DOHH2 (cell line): ENCODE measurements at regions not wholly inside any gene's neighbourhood (a gene's known extent, or its start where the extent isn't known, plus 50 kb on each side); places are given as distances from the start of the nearest gene placed in this dataset.

Source experiments
- H3F3A ChIP-seq: fragments of 200-600 bp; sonication (generic), shearing (Covaris generic); 2 replicates; pipeline ENCODE4 v1.6.0; 2016; ENCODE audit warnings: antibody characterized with exemption, mild to moderate bottlenecking; ENCODE audit not compliant: control insufficient read depth, insufficient read depth
- H3K27ac ChIP-seq: fragments of 200-600 bp; sonication (generic); 2 replicates; pipeline ENCODE4 v1.5.1; 2014; ENCODE audit warnings: low read depth, mild to moderate bottlenecking, low read length, moderate library complexity
- H3K27me3 ChIP-seq: fragments of 200-600 bp; sonication (generic); 2 replicates; pipeline ENCODE4 v1.6.1; 2014; ENCODE audit warnings: mild to moderate bottlenecking, low read length, mixed read lengths; ENCODE audit not compliant: control insufficient read depth
- H3K36me3 ChIP-seq: fragments of 200-600 bp; sonication (generic); 2 replicates; pipeline ENCODE4 v1.6.1; 2014; ENCODE audit warnings: mild to moderate bottlenecking, low read length, moderate library complexity, mixed read lengths; ENCODE audit not compliant: control insufficient read depth
- H3K4me1 ChIP-seq: fragments of 200-600 bp; sonication (generic); 2 replicates; pipeline ENCODE4 v1.6.1; 2014; ENCODE audit warnings: mild to moderate bottlenecking, low read length, mixed read lengths; ENCODE audit not compliant: control insufficient read depth
- H3K4me2 ChIP-seq: fragments of 200-600 bp; sonication (generic); 2 replicates; pipeline ENCODE4 v1.6.0; 2014; ENCODE audit warnings: mild to moderate bottlenecking, low read length, moderate library complexity
- H3K4me3 ChIP-seq: fragments of 200-600 bp; sonication (generic); 2 replicates; pipeline ENCODE4 v1.5.1; 2014; ENCODE audit warnings: mild to moderate bottlenecking, low read length, mixed read lengths
- H3K79me2 ChIP-seq: fragments of 200-600 bp; sonication (generic); 2 replicates; pipeline ENCODE4 v1.6.1; 2014; ENCODE audit warnings: mild to moderate bottlenecking, low read length, mixed read lengths; ENCODE audit not compliant: control insufficient read depth
- H3K9me2 ChIP-seq: fragments of 200-600 bp; sonication (generic); replicated peaks from 2 replicates; pipeline ENCODE4 v1.6.1; 2014; ENCODE audit warnings: mild to moderate bottlenecking, low read length, mixed read lengths; ENCODE audit not compliant: control insufficient read depth
- H3K9me3 ChIP-seq: fragments of 200-600 bp; sonication (generic); 2 replicates; pipeline ENCODE4 v1.6.1; 2014; ENCODE audit warnings: antibody characterized with exemption, low read length, mixed read lengths; ENCODE audit not compliant: control insufficient read depth, insufficient read depth
- H4K20me1 ChIP-seq: fragments of 200-600 bp; sonication (generic); 2 replicates; pipeline ENCODE4 v1.6.0; 2014; ENCODE audit warnings: low read depth, mild to moderate bottlenecking, antibody characterized with exemption, low read length, moderate library complexity; ENCODE audit not compliant: control insufficient read depth, insufficient read depth
- CTCF ChIP-seq: fragments of 200-600 bp; sonication (generic); IDR thresholded peaks from one replicate; pipeline ENCODE4 v1.5.1; 2014; ENCODE audit warnings: antibody characterized with exemption, mild to moderate bottlenecking, low read depth, low read length; ENCODE audit not compliant: poor library complexity, severe bottlenecking
- EZH2phosphoT487 ChIP-seq: fragments of 200-600 bp; sonication (generic); IDR thresholded peaks from 2 replicates; pipeline ENCODE4 v1.6.1; 2017; ENCODE audit warnings: borderline replicate concordance, mild to moderate bottlenecking, antibody characterized with exemption, low read length, moderate library complexity, mixed read lengths

- Histone ChIP-seq H4K20me1 (no peaks in the 10 kb centered on the region), H3K36me3 (no peaks in the 10 kb centered on the region), H3K9me2 (no peaks in the 10 kb centered on the region), H3K4me1 (no peaks in the 10 kb centered on the region), H3F3A (no peaks in the 10 kb centered on the region), H3K4me2 (no peak overlapping the region), H3K4me3 (no peak overlapping the region), H3K79me2 (no peaks in the 10 kb centered on the region), H3K9me3 (no peaks in the 10 kb centered on the region), H3K27me3 (no peaks in the 10 kb centered on the region), H3K27ac (no peak overlapping the region)
- no peak for TF ChIP-seq CTCF
- TF ChIP-seq EZH2phosphoT487 = no peak
These were observed 71.0 kb upstream of the RALGAPA2 start for GRCh38 chr20:20783450-20783849.

GRCh38 chr20:20782755-20783154 lies 70.3 kb upstream of the RALGAPA2 start:
- no peaks in the 10 kb centered on the region for H3K27me3 ChIP-seq
- H3K4me1 ChIP-seq = no peaks in the 10 kb centered on the region
- H3K27ac ChIP-seq = no peak overlapping the region
- H3K4me3 ChIP-seq = no peak overlapping the region
- no peak for TF ChIP-seq EZH2phosphoT487
- no peak for TF ChIP-seq CTCF
- no peaks in the 10 kb centered on the region for H3K9me2 ChIP-seq
- no peaks in the 10 kb centered on the region for H3K9me3 ChIP-seq
- H4K20me1 ChIP-seq = no peaks in the 10 kb centered on the region
- no peaks in the 10 kb centered on the region for H3F3A ChIP-seq
- H3K4me2 ChIP-seq = no peak overlapping the region
- H3K79me2 ChIP-seq = no peaks in the 10 kb centered on the region
- H3K36me3 ChIP-seq = no peaks in the 10 kb centered on the region

- H3K27me3 ChIP-seq = no peaks in the 10 kb centered on the region
- H3K36me3 ChIP-seq = no peaks in the 10 kb centered on the region
- H3K27ac ChIP-seq = no peak overlapping the region
- H3K79me2 ChIP-seq = no peaks in the 10 kb centered on the region
- H3K9me2 ChIP-seq = no peaks in the 10 kb centered on the region
- H3K4me3 ChIP-seq = no peak overlapping the region
- H4K20me1 ChIP-seq = no peaks in the 10 kb centered on the region
- no peak for TF ChIP-seq EZH2phosphoT487
- no peak for TF ChIP-seq CTCF
- H3K4me2 ChIP-seq = no peak overlapping the region
- H3F3A ChIP-seq = no peaks in the 10 kb centered on the region
- H3K9me3 ChIP-seq = no peaks in the 10 kb centered on the region
- H3K4me1 ChIP-seq = no peaks in the 10 kb centered on the region
These were observed 69.8 kb upstream of the RALGAPA2 start for GRCh38 chr20:20782231-20782630.

- Histone ChIP-seq H3K36me3 (no peaks in the 10 kb centered on the region), H3K4me2 (no peak overlapping the region), H4K20me1 (no peaks in the 10 kb centered on the region), H3K4me3 (no peak overlapping the region), H3F3A (no peaks in the 10 kb centered on the region), H3K27ac (no peak overlapping the region), H3K4me1 (no peaks in the 10 kb centered on the region), H3K27me3 (no peaks in the 10 kb centered on the region), H3K79me2 (no peaks in the 10 kb centered on the region), H3K9me2 (no peaks in the 10 kb centered on the region), H3K9me3 (no peaks in the 10 kb centered on the region)
- TF ChIP-seq CTCF = no peak
- no peak for TF ChIP-seq EZH2phosphoT487
These were observed 68.6 kb upstream of the RALGAPA2 start for GRCh38 chr20:20781029-20781428.
